CD4-positive, alpha-beta memory T cell (primary cell): ENCODE measurements at regions not wholly inside any gene's neighbourhood (a gene's known extent, or its start where the extent isn't known, plus 50 kb on each side); places are given as distances from the start of the nearest gene placed in this dataset.

ENCODE experiments used
- CTCF ChIA-PET: fragments of 350-600 bp; sonication (Branson Sonifier 250); formaldehyde crosslinking; loops from one replicate; lab custom pipeline; 2021; ENCODE audit warnings: inconsistent platforms; ENCODE audit not compliant: partially characterized antibody; lab: Charles Lee
- POLR2A ChIA-PET: fragments of 350-600 bp; sonication (Branson Sonifier 250); formaldehyde crosslinking; loops from one replicate; lab custom pipeline; 2021; ENCODE audit not compliant: partially characterized antibody; lab: Charles Lee
- DNase-seq, 5 donors: peaks; one replicate each; pipeline versions ENCODE4 v3.0.0 to v3.0.0-alpha.2; 2020 to 2022; ENCODE audit warnings: mixed read lengths in 1 of 5
- H3K27ac ChIP-seq: one replicate; pipeline ENCODE4 v1.7.0; 2013; ENCODE audit warnings: low read depth, low read length
- H3K27me3 ChIP-seq: 2 replicates; pipeline ENCODE4 v1.7.0; 2013; ENCODE audit warnings: mild to moderate bottlenecking, low read length, moderate library complexity; ENCODE audit not compliant: insufficient read depth
- H3K36me3 ChIP-seq: 2 replicates; pipeline ENCODE4 v1.7.0; 2013; ENCODE audit warnings: mild to moderate bottlenecking, low read length, moderate library complexity; ENCODE audit not compliant: insufficient read depth
- H3K4me1 ChIP-seq: 2 replicates; pipeline ENCODE4 v1.7.0; 2013; ENCODE audit warnings: mild to moderate bottlenecking, low read length, moderate library complexity; ENCODE audit not compliant: insufficient read depth
- H3K4me3 ChIP-seq, 2 donors: one replicate each; pipeline ENCODE4 v1.7.0; 2013; ENCODE audit warnings: low read length in 2 of 2, mild to moderate bottlenecking in 1 of 2
- H3K9me3 ChIP-seq, 2 donors: one replicate each; pipeline ENCODE4 v1.7.0; 2013; ENCODE audit warnings: low read length in 2 of 2, control low read depth in 1 of 2; ENCODE audit not compliant: control insufficient read depth in 1 of 2
- H3K27ac Mint-ChIP-seq, 7 donors: one replicate each; pipeline ENCODE4 v1.8.0; 2020 to 2021; ENCODE audit warnings: mixed read lengths in 7 of 7, mild to moderate bottlenecking in 6 of 7, inconsistent platforms in 3 of 7, moderate library complexity in 3 of 7
- H3K27me3 Mint-ChIP-seq, 2 donors: one replicate each; pipeline ENCODE4 v1.8.0; 2020 to 2021; ENCODE audit warnings: mixed read lengths in 2 of 2
- H3K36me3 Mint-ChIP-seq, 2 donors: one replicate each; pipeline ENCODE4 v1.8.0; 2020 to 2021; ENCODE audit warnings: mixed read lengths in 2 of 2, inconsistent platforms in 1 of 2, mild to moderate bottlenecking in 1 of 2
- H3K4me1 Mint-ChIP-seq, 4 donors: one replicate each; pipeline ENCODE4 v1.8.0; 2020 to 2021; ENCODE audit warnings: mixed read lengths in 4 of 4, mild to moderate bottlenecking in 1 of 4
- H3K4me3 Mint-ChIP-seq, 8 donors: one replicate each; pipeline ENCODE4 v1.8.0; 2020 to 2021; ENCODE audit warnings: mixed read lengths in 8 of 8, mild to moderate bottlenecking in 7 of 8, moderate library complexity in 6 of 8, inconsistent platforms in 3 of 8
- H3K9me3 Mint-ChIP-seq, 8 donors: one replicate each; pipeline ENCODE4 v1.8.0; 2020 to 2021; ENCODE audit warnings: mixed read lengths in 8 of 8, mild to moderate bottlenecking in 5 of 8, inconsistent platforms in 3 of 8, moderate library complexity in 1 of 8
- intact Hi-C: fragments of 100-400 bp; cut with micrococcal nuclease; formaldehyde crosslinking; loops from one replicate; pipeline ENCODE4 v1.15.1; 2023

DNA sequence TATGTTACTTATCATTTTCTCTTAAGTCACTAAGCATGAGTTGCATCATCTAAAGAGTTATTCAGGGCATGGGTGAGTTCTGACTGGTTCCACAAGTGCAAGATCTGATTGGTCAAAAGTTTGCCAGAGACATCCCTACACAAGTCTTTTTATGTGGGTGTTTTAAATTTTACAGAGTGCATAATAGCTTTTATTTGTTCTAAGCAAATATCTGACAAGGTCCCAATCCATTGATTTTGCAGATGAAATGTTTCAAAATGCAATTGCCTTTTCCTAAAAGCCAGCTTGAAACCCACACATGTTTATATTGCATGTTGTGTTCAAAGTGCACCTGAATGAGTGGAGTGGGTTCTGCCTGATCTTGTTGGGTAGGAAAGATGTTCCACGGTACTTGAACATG, 101.7 kb upstream of the PAX6 start:
- H3K4me3 Mint-ChIP-seq: no peak overlapping the region
- no peak overlapping the region for H3K27ac Mint-ChIP-seq
- peaks cover 5 to 10% of the 10 kb centered on the region in 2 donors for H3K27me3 Mint-ChIP-seq
- ChIA-PET CTCF (no interaction called here), POLR2A (no interaction called here)
- Histone ChIP-seq H3K27me3 (no peaks in the 10 kb centered on the region), H3K27ac (no peak overlapping the region), H3K9me3 (no peaks in the 10 kb centered on the region), H3K36me3 (no peaks in the 10 kb centered on the region), H3K4me1 (no peaks in the 10 kb centered on the region), H3K4me3 (no peak overlapping the region)
- intact Hi-C loops: no loop called here
- no peak for DNase-seq
- H3K9me3 Mint-ChIP-seq: peaks cover 0 to 11% (median 3%) of the 10 kb centered on the region in 8 donors
- H3K4me1 Mint-ChIP-seq: no peaks in the 10 kb centered on the region
- H3K36me3 Mint-ChIP-seq: no peaks in the 10 kb centered on the region

DNA sequence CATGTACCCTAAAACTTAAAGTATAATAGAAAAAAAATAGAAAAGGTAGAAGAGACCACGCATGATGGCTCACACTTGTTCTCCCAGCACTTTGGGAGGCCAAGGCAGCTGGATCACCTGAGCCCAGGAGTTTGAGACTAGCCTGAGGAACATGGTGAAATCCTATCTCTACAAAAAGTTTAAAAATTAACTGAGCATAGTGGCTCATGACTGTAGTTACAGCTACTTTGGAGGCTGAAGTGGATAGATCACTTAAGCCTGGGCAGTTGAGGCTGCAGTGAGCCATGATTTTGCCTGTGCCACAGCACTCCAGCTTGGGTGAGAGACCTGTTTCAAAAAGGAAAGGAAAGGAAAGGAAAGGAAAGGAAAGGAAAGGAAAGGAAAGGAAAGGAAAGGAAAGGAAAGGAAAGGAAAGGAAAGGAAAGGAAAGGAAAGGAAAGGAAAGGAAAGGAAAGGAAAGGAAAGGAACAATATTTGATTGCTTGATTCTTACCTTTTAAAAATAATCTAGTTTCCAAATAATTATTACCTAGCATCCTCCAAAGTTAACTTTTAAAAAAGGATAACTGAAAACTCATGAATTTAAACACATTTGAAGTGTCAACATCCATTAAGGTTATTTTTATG, 99.9 kb upstream of the PAX6 start:
- H3K9me3 ChIP-seq: no peaks in the 10 kb centered on the region
- H3K36me3 ChIP-seq: no peaks in the 10 kb centered on the region
- Mint-ChIP-seq H3K27ac (peak overlapping the region in 1 of 7 donors; percentile 49), H3K27me3 (peaks cover 8 to 16% of the 10 kb centered on the region in 2 donors), H3K4me3 (no peak overlapping the region), H3K36me3 (no peaks in the 10 kb centered on the region), H3K9me3 (peaks cover 0 to 14% (median 4%) of the 10 kb centered on the region in 8 donors), H3K4me1 (no peaks in the 10 kb centered on the region)
- H3K4me3 ChIP-seq: no peak overlapping the region
- H3K4me1 ChIP-seq: no peaks in the 10 kb centered on the region
- ChIA-PET CTCF (no interaction called here), POLR2A (no interaction called here)
- no peak for DNase-seq
- no peak overlapping the region for H3K27ac ChIP-seq
- intact Hi-C loops: no loop called here
- H3K27me3 ChIP-seq: no peaks in the 10 kb centered on the region

DNA sequence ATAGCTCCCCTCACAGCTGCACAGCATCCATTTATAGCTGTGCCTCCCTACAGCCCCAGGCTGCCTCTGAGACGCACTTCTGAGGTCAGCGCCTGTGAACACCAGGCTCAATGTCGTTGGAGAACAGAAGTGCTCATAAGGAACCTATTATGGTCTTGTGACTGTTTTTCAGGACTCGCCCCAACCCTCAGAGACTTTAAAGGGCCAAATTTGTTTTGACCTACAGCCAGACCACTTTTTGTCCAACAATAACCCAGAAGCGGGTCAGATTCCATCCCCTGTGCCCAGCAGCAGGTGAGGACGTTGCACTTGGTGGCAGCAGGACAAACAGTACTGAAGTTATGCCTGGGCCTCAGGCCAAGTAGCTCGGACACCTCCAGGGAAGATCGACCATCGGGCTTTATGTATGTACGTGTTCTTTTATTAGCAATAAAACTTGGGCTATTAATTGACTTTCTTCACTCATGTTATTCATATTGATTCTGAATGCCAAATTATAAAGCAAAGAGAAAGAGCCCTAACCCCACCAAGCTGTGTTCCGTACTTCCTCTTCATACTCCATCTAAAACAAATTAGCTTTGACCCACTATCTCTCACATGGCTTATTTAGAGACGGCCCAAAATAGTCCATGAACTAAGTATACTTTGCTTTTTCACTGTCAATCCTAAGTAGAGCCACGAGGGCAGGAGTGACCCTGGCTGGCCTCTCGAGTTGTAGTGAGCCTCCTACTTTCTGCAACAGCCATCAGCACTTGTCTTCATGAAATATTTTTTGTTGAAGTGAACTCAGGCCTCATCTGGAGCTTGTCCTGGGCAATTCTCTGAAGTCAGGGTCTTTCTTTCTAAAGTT, 92.3 kb upstream of the PAX6 start:
- H3K9me3 ChIP-seq: no peaks in the 10 kb centered on the region
- CTCF ChIA-PET: no interaction called here

DNA sequence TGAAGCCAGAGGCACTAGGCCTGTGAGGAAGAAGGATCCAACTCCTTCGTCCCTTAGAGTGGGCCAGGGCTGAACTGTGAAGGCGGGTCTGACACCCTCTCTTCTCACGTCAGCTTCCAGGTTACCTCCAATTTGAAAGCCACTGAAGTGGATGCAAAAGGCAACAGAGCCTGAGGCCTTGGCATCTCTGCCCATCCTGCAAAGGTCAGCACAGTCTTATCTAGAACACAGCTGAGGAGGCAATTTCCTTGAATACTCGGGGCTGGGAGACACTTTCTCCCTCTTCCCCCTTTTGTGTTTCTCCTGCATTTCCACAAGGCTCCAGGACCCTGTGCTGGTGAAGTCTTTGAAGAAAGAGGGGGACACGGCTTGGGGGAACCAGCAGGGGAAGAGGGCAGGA, 91.6 kb upstream of the PAX6 start:
- Mint-ChIP-seq H3K27me3 (peaks cover 14 to 33% of the 10 kb centered on the region in 2 donors), H3K4me1 (no peaks in the 10 kb centered on the region), H3K9me3 (peaks cover 2 to 14% (median 5%) of the 10 kb centered on the region in 8 donors), H3K27ac (no peak overlapping the region), H3K36me3 (no peaks in the 10 kb centered on the region), H3K4me3 (no peak overlapping the region)
- H3K36me3 ChIP-seq: no peaks in the 10 kb centered on the region
- no peaks in the 10 kb centered on the region for H3K4me1 ChIP-seq
- H3K9me3 ChIP-seq: no peaks in the 10 kb centered on the region
- intact Hi-C loops: no loop called here
- no peaks in the 10 kb centered on the region for H3K27me3 ChIP-seq
- no peak overlapping the region for H3K4me3 ChIP-seq
- H3K27ac ChIP-seq: no peak overlapping the region
- POLR2A ChIA-PET: no interaction called here
- CTCF ChIA-PET: no interaction called here
- no peak for DNase-seq

More for the DNA sequence above, 92.3 kb upstream of the PAX6 start:
- H3K4me3 ChIP-seq: no peak overlapping the region
- H3K4me3 Mint-ChIP-seq: no peak overlapping the region
- intact Hi-C loops: no loop called here
- POLR2A ChIA-PET: no interaction called here
- peaks cover 0 to 19% (median 6%) of the 10 kb centered on the region in 8 donors for H3K9me3 Mint-ChIP-seq
- H3K27me3 Mint-ChIP-seq: peaks cover 14 to 33% of the 10 kb centered on the region in 2 donors
- no peaks in the 10 kb centered on the region for H3K27me3 ChIP-seq
- H3K36me3 Mint-ChIP-seq: no peaks in the 10 kb centered on the region
- H3K4me1 ChIP-seq: no peaks in the 10 kb centered on the region
- H3K36me3 ChIP-seq: no peaks in the 10 kb centered on the region
- no peak overlapping the region for H3K27ac Mint-ChIP-seq
- H3K27ac ChIP-seq: no peak overlapping the region
- H3K4me1 Mint-ChIP-seq: no peaks in the 10 kb centered on the region
- no peak for DNase-seq

DNA sequence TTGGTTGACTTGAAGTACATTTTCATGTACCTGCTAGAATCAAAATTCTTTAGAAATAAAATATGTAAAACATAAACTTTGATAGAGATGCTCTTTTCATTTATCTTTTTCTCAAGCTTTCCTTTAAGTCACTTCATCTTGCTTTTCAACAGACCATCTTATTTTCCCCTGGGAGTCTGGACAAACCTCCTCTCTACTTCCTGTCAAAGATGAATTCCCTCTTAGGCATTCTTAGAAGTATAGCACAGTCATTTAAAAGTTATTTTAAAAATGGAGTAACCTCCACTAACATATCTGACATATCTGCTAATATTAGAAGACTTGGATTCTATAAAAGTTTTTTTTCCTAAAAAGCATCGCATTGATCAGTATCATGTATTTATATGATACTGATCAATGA, 84.8 kb upstream of the PAX6 start:
- DNase-seq: no peak
- no peak overlapping the region for H3K4me3 Mint-ChIP-seq
- intact Hi-C loops: no loop called here
- Histone ChIP-seq H3K4me1 (no peaks in the 10 kb centered on the region), H3K4me3 (no peak overlapping the region), H3K27me3 (no peaks in the 10 kb centered on the region), H3K9me3 (no peaks in the 10 kb centered on the region), H3K27ac (no peak overlapping the region), H3K36me3 (no peaks in the 10 kb centered on the region)
- no peaks in the 10 kb centered on the region for H3K36me3 Mint-ChIP-seq
- no peaks in the 10 kb centered on the region for H3K4me1 Mint-ChIP-seq
- ChIA-PET CTCF (no interaction called here), POLR2A (no interaction called here)
- H3K27me3 Mint-ChIP-seq: peaks cover 12 to 23% of the 10 kb centered on the region in 2 donors
- no peak overlapping the region for H3K27ac Mint-ChIP-seq
- peaks cover 0 to 11% (median 3%) of the 10 kb centered on the region in 8 donors for H3K9me3 Mint-ChIP-seq

DNA sequence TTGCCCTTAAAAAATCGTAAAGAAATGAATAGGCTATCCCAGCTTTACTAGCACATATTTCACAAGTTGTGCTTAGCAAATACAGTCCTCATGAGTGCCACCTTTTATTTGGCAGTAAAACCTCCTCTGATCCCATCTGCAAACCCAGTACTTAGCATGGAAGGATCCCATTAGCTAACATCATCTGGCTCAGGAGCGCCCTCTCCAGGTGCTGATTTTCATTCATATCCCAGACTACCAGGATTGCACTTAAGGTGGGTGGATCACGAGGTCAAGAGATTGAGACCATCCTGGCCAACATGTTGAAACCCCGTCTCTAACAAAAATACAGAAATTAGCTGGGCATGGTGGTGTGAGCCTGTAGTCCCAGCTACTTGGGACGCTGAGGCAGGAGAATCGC, 76.1 kb upstream of the PAX6 start:
- Histone ChIP-seq H3K36me3 (no peaks in the 10 kb centered on the region), H3K9me3 (no peaks in the 10 kb centered on the region), H3K27ac (no peak overlapping the region), H3K4me1 (no peaks in the 10 kb centered on the region), H3K27me3 (no peaks in the 10 kb centered on the region), H3K4me3 (no peak overlapping the region)
- H3K27ac Mint-ChIP-seq: no peak overlapping the region
- H3K9me3 Mint-ChIP-seq: peaks cover 0 to 5% (median 0%) of the 10 kb centered on the region in 8 donors
- ChIA-PET CTCF (no interaction called here), POLR2A (no interaction called here)
- no peak for DNase-seq
- H3K4me3 Mint-ChIP-seq: no peak overlapping the region
- intact Hi-C loops: no loop called here
- H3K27me3 Mint-ChIP-seq: peaks cover 12% of the 10 kb centered on the region in 2 donors
- no peaks in the 10 kb centered on the region for H3K36me3 Mint-ChIP-seq
- peaks cover 0 to 4% (median 0%) of the 10 kb centered on the region in 4 donors for H3K4me1 Mint-ChIP-seq

DNA sequence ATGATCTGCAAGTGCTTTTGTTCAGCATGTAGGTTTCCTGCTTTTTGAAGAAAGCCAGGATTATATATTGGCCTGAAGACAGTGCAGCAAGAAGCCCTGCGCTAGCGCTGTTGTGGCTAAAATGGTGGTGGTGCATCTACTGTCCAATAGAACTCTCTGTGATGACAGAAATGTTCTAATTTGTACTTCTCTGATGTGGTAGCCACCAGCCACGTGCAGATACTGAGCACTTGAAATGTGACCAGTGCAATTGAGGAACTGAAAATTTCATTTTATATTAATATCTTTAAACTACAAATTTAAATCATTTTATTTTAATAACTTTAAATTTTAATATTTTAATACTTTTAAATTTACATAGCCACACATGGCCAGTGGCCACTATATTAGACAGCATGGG, 73.0 kb upstream of the PAX6 start:
- H3K36me3 Mint-ChIP-seq: no peaks in the 10 kb centered on the region
- no peaks in the 10 kb centered on the region for H3K36me3 ChIP-seq
- intact Hi-C loops: no loop called here
- H3K27ac ChIP-seq: no peak overlapping the region
- no peak for DNase-seq
- H3K9me3 Mint-ChIP-seq: peaks cover 0 to 7% (median 0%) of the 10 kb centered on the region in 8 donors
- no peaks in the 10 kb centered on the region for H3K4me1 ChIP-seq
- no peaks in the 10 kb centered on the region for H3K9me3 ChIP-seq
- H3K4me1 Mint-ChIP-seq: peaks cover 0 to 4% (median 0%) of the 10 kb centered on the region in 4 donors
- no peak overlapping the region for H3K4me3 ChIP-seq
- no peak overlapping the region for H3K27ac Mint-ChIP-seq
- ChIA-PET POLR2A (no interaction called here), CTCF (no interaction called here)
- no peak overlapping the region for H3K4me3 Mint-ChIP-seq
- H3K27me3 ChIP-seq: no peaks in the 10 kb centered on the region
- peaks cover 14 to 17% of the 10 kb centered on the region in 2 donors for H3K27me3 Mint-ChIP-seq
